ENCODE measurements at regions not wholly inside any gene's neighbourhood (a gene's known extent, or its start where the extent isn't known, plus 50 kb on each side); places are given as distances from the start of the nearest gene placed in this dataset.

GRCh38 chr13:44017756-44018309 lies 138.1 kb downstream of the LACC1 start:
- DNase-seq (ENCODE audit: low spot score), result no peak
- H3K4me1 ChIP-seq (ENCODE audit: insufficient read depth, low read length, poor library complexity, severe bottlenecking), result no peaks in the 10 kb centered on the region
- no peak overlapping the region for H2AFZ ChIP-seq (ENCODE audit: low read length)
- no peaks in the 10 kb centered on the region for H3K9me2 ChIP-seq (ENCODE audit: insufficient read depth, low read length)
- H4K20me1 ChIP-seq (ENCODE audit: insufficient read depth, low read length), result no peaks in the 10 kb centered on the region
- no peak overlapping the region for H3K4me2 ChIP-seq (ENCODE audit: low read length)
- TF ChIP-seq EZH2phosphoT487 (IDR thresholded peaks at IDR 0.05; ENCODE audit: borderline replicate concordance, low read depth, low read length) (no peak), CTCF (conservative IDR thresholded peaks at IDR 0.05; ENCODE audit: low read length) (no peak)
- BruUV-seq (replicated peaks), result no TSS peak
- no peak overlapping the region for H3K27ac ChIP-seq (ENCODE audit: low read depth, low read length, poor library complexity, severe bottlenecking)
- ChIA-PET CTCF (ENCODE audit: unreplicated experiment) (no interaction called here), POLR2A (no interaction called here)
- no peaks in the 10 kb centered on the region for H3K9me3 ChIP-seq (ENCODE audit: low read length)
- H3K36me3 ChIP-seq (ENCODE audit: insufficient read depth, low read length), result no peaks in the 10 kb centered on the region
- intact Hi-C loops (cut with micrococcal nuclease; ENCODE audit: unreplicated experiment), result no loop called here
- H3K4me3 ChIP-seq (ENCODE audit: low read depth, low read length, poor library complexity, severe bottlenecking), result no peak overlapping the region
- H3K79me2 ChIP-seq (ENCODE audit: insufficient read depth, low read depth, low read length), result no peaks in the 10 kb centered on the region

GRCh38 chr13:44019651-44020050 lies 139.9 kb downstream of the LACC1 start:
- Histone ChIP-seq H3K27ac (ENCODE audit: low read depth, low read length, poor library complexity, severe bottlenecking) (no peak overlapping the region), H3K36me3 (ENCODE audit: insufficient read depth, low read length) (no peaks in the 10 kb centered on the region), H3K4me2 (ENCODE audit: low read length) (no peak overlapping the region), H3K79me2 (ENCODE audit: insufficient read depth, low read depth, low read length) (no peaks in the 10 kb centered on the region), H3K4me3 (ENCODE audit: low read depth, low read length, poor library complexity, severe bottlenecking) (no peak overlapping the region), H2AFZ (ENCODE audit: low read length) (no peak overlapping the region), H3K9me3 (ENCODE audit: low read length) (no peaks in the 10 kb centered on the region), H3K9me2 (ENCODE audit: insufficient read depth, low read length) (no peaks in the 10 kb centered on the region), H4K20me1 (ENCODE audit: insufficient read depth, low read length) (no peaks in the 10 kb centered on the region), H3K4me1 (ENCODE audit: insufficient read depth, low read length, poor library complexity, severe bottlenecking) (no peaks in the 10 kb centered on the region)
- ChIA-PET POLR2A (interaction anchor here (0.7 kb wide), 1 partner anchor 19 kb away, joined by 3 read pairs; no protein-coding TSS in a partner anchor), CTCF (ENCODE audit: unreplicated experiment) (no interaction called here)
- TF ChIP-seq CTCF (conservative IDR thresholded peaks at IDR 0.05; ENCODE audit: low read length) (no peak), EZH2phosphoT487 (IDR thresholded peaks at IDR 0.05; ENCODE audit: borderline replicate concordance, low read depth, low read length) (no peak)
- BruUV-seq (replicated peaks), result no TSS peak
- no peak for DNase-seq (ENCODE audit: low spot score)
- intact Hi-C loops (cut with micrococcal nuclease; ENCODE audit: unreplicated experiment), result no loop called here

- no TSS peak for BruUV-seq (replicated peaks)
- H2AFZ ChIP-seq (ENCODE audit: low read length), result no peak overlapping the region
- no peak overlapping the region for H3K4me3 ChIP-seq (ENCODE audit: low read depth, low read length, poor library complexity, severe bottlenecking)
- CTCF ChIA-PET (ENCODE audit: unreplicated experiment), result no interaction called here
- H3K79me2 ChIP-seq (ENCODE audit: insufficient read depth, low read depth, low read length), result no peaks in the 10 kb centered on the region
- H3K9me3 ChIP-seq (ENCODE audit: low read length), result no peaks in the 10 kb centered on the region
- H3K27ac ChIP-seq (ENCODE audit: low read depth, low read length, poor library complexity, severe bottlenecking), result no peak overlapping the region
- no peak overlapping the region for H3K4me2 ChIP-seq (ENCODE audit: low read length)
- intact Hi-C loops (cut with micrococcal nuclease; ENCODE audit: unreplicated experiment), result no loop called here
- H3K9me2 ChIP-seq (ENCODE audit: insufficient read depth, low read length), result no peaks in the 10 kb centered on the region
- no peaks in the 10 kb centered on the region for H3K36me3 ChIP-seq (ENCODE audit: insufficient read depth, low read length)
- no peak for TF ChIP-seq EZH2phosphoT487 (IDR thresholded peaks at IDR 0.05; ENCODE audit: borderline replicate concordance, low read depth, low read length)
- no peak for TF ChIP-seq CTCF (conservative IDR thresholded peaks at IDR 0.05; ENCODE audit: low read length)
- no peak for DNase-seq (ENCODE audit: low spot score)
- no peaks in the 10 kb centered on the region for H3K4me1 ChIP-seq (ENCODE audit: insufficient read depth, low read length, poor library complexity, severe bottlenecking)
- H4K20me1 ChIP-seq (ENCODE audit: insufficient read depth, low read length), result no peaks in the 10 kb centered on the region
- POLR2A ChIA-PET, result no interaction called here
These were observed 141.7 kb downstream of the LACC1 start for GRCh38 chr13:44021422-44021821.

Data from OCI-LY7 (cell line).